Neural crest cell (in vitro differentiated cells): ENCODE measurements at regions not wholly inside any gene's neighbourhood (a gene's known extent, or its start where the extent isn't known, plus 50 kb on each side); places are given as distances from the start of the nearest gene placed in this dataset.
A peak's percentile ranks its signal among the peaks of the same experiment; 100 is the strongest.

Experiments used
- DNase-seq: peaks from one replicate; pipeline ENCODE4 v3.0.0; 2021; ENCODE audit warnings: low read depth, mixed read lengths, low spot score
- H3K27ac Mint-ChIP-seq: one replicate; pipeline ENCODE4 v1.8.0; 2021; ENCODE audit warnings: mild to moderate bottlenecking, mixed read lengths; ENCODE audit not compliant: unreplicated experiment
- H3K27me3 Mint-ChIP-seq: 2 replicates; pipeline ENCODE4 v1.8.0; 2021; ENCODE audit warnings: low read depth, mild to moderate bottlenecking, mixed read lengths
- H3K36me3 Mint-ChIP-seq: 2 replicates; pipeline ENCODE4 v1.8.0; 2021; ENCODE audit warnings: low read depth, mild to moderate bottlenecking, mixed read lengths
- H3K4me1 Mint-ChIP-seq: 2 replicates; pipeline ENCODE4 v1.8.0; 2021; ENCODE audit warnings: mixed read lengths
- H3K4me3 Mint-ChIP-seq: one replicate; pipeline ENCODE4 v1.8.0; 2021; ENCODE audit warnings: mild to moderate bottlenecking, mixed read lengths
- H3K9me3 Mint-ChIP-seq: 2 replicates; pipeline ENCODE4 v1.8.0; 2021; ENCODE audit warnings: mixed read lengths
- CTCF ChIP-seq: fragments of 200-600 bp; sonication (generic); conservative IDR thresholded peaks from 2 replicates; pipeline ENCODE4 v1.5.0; 2021; ENCODE audit warnings: antibody characterized with exemption, mild to moderate bottlenecking

DNA sequence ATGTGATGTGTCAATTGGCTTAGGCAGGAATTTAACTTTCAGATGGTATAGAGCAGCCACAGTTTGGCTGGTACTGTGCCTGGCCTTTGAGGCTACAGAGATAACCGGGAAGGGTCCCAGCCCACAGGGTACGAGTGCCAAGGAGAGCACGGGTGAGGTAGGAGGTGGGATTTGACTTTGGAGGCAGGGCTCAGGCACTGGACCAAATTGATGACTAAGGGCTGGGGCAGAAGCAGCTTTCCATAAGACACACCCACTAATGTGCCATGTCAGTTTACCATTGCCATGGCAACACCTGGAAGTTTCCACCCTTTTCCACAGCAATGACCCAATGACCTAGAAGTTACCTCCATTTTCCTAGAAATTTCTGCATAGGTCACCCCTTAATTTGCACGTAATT, 466.2 kb downstream of the TSHZ3 start:
- no peak for TF ChIP-seq CTCF
- no peak for DNase-seq
- Mint-ChIP-seq H3K27me3 (no peaks in the 10 kb centered on the region), H3K4me1 (no peaks in the 10 kb centered on the region), H3K27ac (no peak overlapping the region), H3K9me3 (no peaks in the 10 kb centered on the region), H3K36me3 (no peaks in the 10 kb centered on the region), H3K4me3 (no peak overlapping the region)

GRCh38 chr19:30882411-30883005, 466.7 kb downstream of the TSHZ3 start:
- DNase-seq = no peak
- no peaks in the 10 kb centered on the region for H3K27me3 Mint-ChIP-seq
- H3K36me3 Mint-ChIP-seq = no peaks in the 10 kb centered on the region
- H3K27ac Mint-ChIP-seq = no peak overlapping the region
- H3K4me3 Mint-ChIP-seq = no peak overlapping the region
- H3K9me3 Mint-ChIP-seq = no peaks in the 10 kb centered on the region
- no peaks in the 10 kb centered on the region for H3K4me1 Mint-ChIP-seq
- no peak for TF ChIP-seq CTCF

GRCh38 chr19:30881930-30882329, 467.3 kb downstream of the TSHZ3 start:
- H3K4me3 Mint-ChIP-seq = no peak overlapping the region
- no peak for TF ChIP-seq CTCF
- DNase-seq = no peak
- no peaks in the 10 kb centered on the region for H3K4me1 Mint-ChIP-seq
- H3K9me3 Mint-ChIP-seq = no peaks in the 10 kb centered on the region
- no peaks in the 10 kb centered on the region for H3K27me3 Mint-ChIP-seq
- H3K27ac Mint-ChIP-seq = no peak overlapping the region
- no peaks in the 10 kb centered on the region for H3K36me3 Mint-ChIP-seq

DNA sequence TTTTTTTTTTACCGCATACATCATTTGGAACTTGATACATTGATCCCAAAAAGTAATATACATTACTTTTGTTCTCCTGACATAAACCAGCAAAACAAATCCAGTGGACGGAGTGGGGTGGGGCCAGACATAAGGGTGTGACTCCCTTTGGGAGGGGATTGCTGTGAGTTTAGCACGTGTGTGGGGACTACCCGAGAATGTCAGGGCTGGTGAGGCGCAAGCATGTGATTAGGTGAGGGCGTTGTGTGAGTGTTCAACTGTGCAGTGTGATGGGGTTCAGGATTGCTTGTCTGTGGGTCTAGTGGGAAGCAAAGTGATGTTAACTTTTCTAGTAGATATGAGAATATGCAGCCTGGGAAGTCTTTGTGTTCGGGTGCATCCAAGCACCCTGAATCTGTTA, 468.0 kb downstream of the TSHZ3 start:
- DNase-seq = no peak
- H3K9me3 Mint-ChIP-seq = no peaks in the 10 kb centered on the region
- no peak overlapping the region for H3K27ac Mint-ChIP-seq
- no peaks in the 10 kb centered on the region for H3K36me3 Mint-ChIP-seq
- no peak for TF ChIP-seq CTCF
- H3K4me1 Mint-ChIP-seq = no peaks in the 10 kb centered on the region
- H3K27me3 Mint-ChIP-seq = no peaks in the 10 kb centered on the region
- H3K4me3 Mint-ChIP-seq = no peak overlapping the region

DNA sequence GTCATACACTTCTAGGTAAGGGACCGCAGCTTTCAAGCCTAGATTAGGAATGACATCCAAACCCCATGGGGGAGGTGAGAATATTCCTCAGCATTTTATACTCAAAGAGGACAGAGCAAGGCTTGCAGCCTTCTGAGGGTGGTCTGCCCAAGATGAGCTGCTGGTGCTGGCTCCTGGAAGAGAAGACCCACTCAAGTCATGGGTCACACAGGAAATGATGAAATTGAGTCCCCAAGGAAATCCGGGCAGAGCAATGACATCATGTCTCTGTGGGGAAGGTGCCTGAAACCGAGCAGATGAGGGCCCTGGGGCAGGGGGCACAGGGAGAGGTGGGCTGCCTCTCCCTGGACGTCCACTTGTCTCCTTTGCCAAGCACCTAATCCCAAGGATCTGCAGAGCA, 468.7 kb downstream of the TSHZ3 start:
- no peaks in the 10 kb centered on the region for H3K27me3 Mint-ChIP-seq
- no peak for TF ChIP-seq CTCF
- no peak overlapping the region for H3K27ac Mint-ChIP-seq
- no peak for DNase-seq
- no peaks in the 10 kb centered on the region for H3K36me3 Mint-ChIP-seq
- no peaks in the 10 kb centered on the region for H3K9me3 Mint-ChIP-seq
- H3K4me3 Mint-ChIP-seq = no peak overlapping the region
- H3K4me1 Mint-ChIP-seq = no peaks in the 10 kb centered on the region

DNA sequence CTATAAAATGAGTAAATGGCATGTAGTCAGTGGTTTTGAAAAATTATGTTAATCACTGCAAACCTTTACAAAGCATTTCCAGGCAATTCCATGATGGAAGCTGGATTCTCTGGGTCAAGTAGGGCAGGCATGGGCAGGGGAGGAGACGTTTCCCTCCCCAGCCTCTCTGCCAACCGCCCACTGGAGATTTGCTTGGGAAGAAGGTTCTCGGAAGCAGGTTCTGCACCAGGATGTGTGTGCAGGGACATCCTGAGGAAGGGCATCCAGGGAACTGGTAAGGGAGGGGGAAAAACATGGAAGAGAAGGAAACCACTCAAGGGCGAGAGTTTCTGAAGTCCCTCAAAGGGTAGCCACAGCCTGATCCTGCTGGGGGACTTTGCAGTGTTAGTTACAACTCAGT, 469.1 kb downstream of the TSHZ3 start:
- no peaks in the 10 kb centered on the region for H3K4me1 Mint-ChIP-seq
- H3K36me3 Mint-ChIP-seq = no peaks in the 10 kb centered on the region
- no peak for DNase-seq
- no peaks in the 10 kb centered on the region for H3K27me3 Mint-ChIP-seq
- H3K4me3 Mint-ChIP-seq = no peak overlapping the region
- H3K9me3 Mint-ChIP-seq = no peaks in the 10 kb centered on the region
- peak overlapping the region; percentile 84 for H3K27ac Mint-ChIP-seq
- TF ChIP-seq CTCF = no peak
